H9 (cell line): ENCODE measurements at regions not wholly inside any gene's neighbourhood (a gene's known extent, or its start where the extent isn't known, plus 50 kb on each side); places are given as distances from the start of the nearest gene placed in this dataset.

Source experiments
- DNase-seq: peaks from one replicate; pipeline ENCODE4 v3.0.0-alpha.2; 2017
- H2AFZ ChIP-seq: one replicate; pipeline ENCODE4 v1.6.1; 2013; ENCODE audit warnings: mild to moderate bottlenecking, low read length, control low read depth, moderate library complexity
- H2AK5ac ChIP-seq: 2 replicates; pipeline ENCODE4 v1.6.1; 2013; ENCODE audit warnings: low read length, control low read depth, mixed read lengths; ENCODE audit not compliant: insufficient read length
- H2BK120ac ChIP-seq: one replicate; pipeline ENCODE4 v1.6.1; 2013; ENCODE audit warnings: low read depth, mild to moderate bottlenecking, low read length, control low read depth, inconsistent platforms; ENCODE audit not compliant: poor library complexity, severe bottlenecking
- H2BK12ac ChIP-seq: 2 replicates; pipeline ENCODE4 v1.6.1; 2013; ENCODE audit warnings: low read length, control low read depth, mixed read lengths, low read depth; ENCODE audit not compliant: insufficient read length
- H2BK15ac ChIP-seq: 2 replicates; pipeline ENCODE4 v1.6.1; 2013; ENCODE audit warnings: low read depth, low read length, control low read depth
- H2BK20ac ChIP-seq: one replicate; pipeline ENCODE4 v1.6.1; 2013; ENCODE audit warnings: low read depth, mild to moderate bottlenecking, low read length, control low read depth, inconsistent platforms; ENCODE audit not compliant: poor library complexity, severe bottlenecking
- H2BK5ac ChIP-seq: 2 replicates; pipeline ENCODE4 v1.6.1; 2013; ENCODE audit warnings: low read length, control low read depth, mixed read lengths; ENCODE audit not compliant: insufficient read length
- H3K14ac ChIP-seq: 2 replicates; pipeline ENCODE4 v1.6.1; 2013; ENCODE audit warnings: low read length, control low read depth; ENCODE audit not compliant: insufficient read depth
- H3K18ac ChIP-seq: 2 replicates; pipeline ENCODE4 v1.6.1; 2013; ENCODE audit warnings: low read depth, mild to moderate bottlenecking, mixed read lengths, low read length, control low read depth; ENCODE audit not compliant: insufficient read length
- H3K23ac ChIP-seq: 2 replicates; pipeline ENCODE4 v1.6.1; 2013; ENCODE audit warnings: low read length, control low read depth, mixed read lengths, low read depth; ENCODE audit not compliant: insufficient read length
- H3K23me2 ChIP-seq: 2 replicates; pipeline ENCODE4 v1.6.1; 2013; ENCODE audit warnings: low read depth, mild to moderate bottlenecking, mixed read lengths, low read length, control low read depth; ENCODE audit not compliant: insufficient read length, poor library complexity, severe bottlenecking
- H3K27ac ChIP-seq: 2 replicates; pipeline ENCODE4 v1.5.1; 2013; ENCODE audit warnings: low read length, control low read depth, mixed read lengths, low read depth; ENCODE audit not compliant: insufficient read length
- H3K27me3 ChIP-seq: 2 replicates; pipeline ENCODE4 v1.6.1; 2013; ENCODE audit warnings: low read length, control low read depth, inconsistent platforms; ENCODE audit not compliant: insufficient read depth
- H3K4ac ChIP-seq: 2 replicates; pipeline ENCODE4 v1.6.1; 2013; ENCODE audit warnings: low read depth, mild to moderate bottlenecking, control low read depth, inconsistent platforms, low read length, moderate library complexity
- H3K4me1 ChIP-seq: 2 replicates; pipeline ENCODE4 v1.6.1; 2013; ENCODE audit warnings: low read length, control low read depth, inconsistent platforms; ENCODE audit not compliant: insufficient read depth
- H3K4me2 ChIP-seq: 2 replicates; pipeline ENCODE4 v1.6.1; 2013; ENCODE audit warnings: low read length, control low read depth, mixed read lengths; ENCODE audit not compliant: insufficient read length, insufficient read depth
- H3K56ac ChIP-seq: 2 replicates; pipeline ENCODE4 v1.6.1; 2013; ENCODE audit warnings: low read depth, mild to moderate bottlenecking, mixed read lengths, low read length, control low read depth; ENCODE audit not compliant: insufficient read length
- H3K79me1 ChIP-seq: 2 replicates; pipeline ENCODE4 v1.6.1; 2013; ENCODE audit warnings: low read depth, mild to moderate bottlenecking, moderate library complexity, low read length, control low read depth, inconsistent platforms; ENCODE audit not compliant: insufficient read depth, poor library complexity, severe bottlenecking
- H3K79me2 ChIP-seq: 2 replicates; pipeline ENCODE4 v1.6.1; 2013; ENCODE audit warnings: low read length, control low read depth, inconsistent platforms; ENCODE audit not compliant: insufficient read depth
- H3K9ac ChIP-seq: 2 replicates; pipeline ENCODE4 v1.6.1; 2013; ENCODE audit warnings: low read length, control low read depth, mixed read lengths; ENCODE audit not compliant: insufficient read length; ENCODE audit errors: extremely low read depth
- H3K9me3 ChIP-seq: one replicate; pipeline ENCODE4 v1.6.1; 2013; ENCODE audit warnings: low read depth, low read length, inconsistent platforms; ENCODE audit not compliant: control insufficient read depth
- H3T11ph ChIP-seq: one replicate; pipeline ENCODE4 v1.6.1; 2013; ENCODE audit warnings: mild to moderate bottlenecking, low read length, control low read depth, inconsistent platforms
- H4K20me1 ChIP-seq: one replicate; pipeline ENCODE4 v1.6.1; 2013; ENCODE audit not compliant: control insufficient read depth, insufficient read length, insufficient read depth
- H4K5ac ChIP-seq: 2 replicates; pipeline ENCODE4 v1.6.1; 2013; ENCODE audit warnings: low read depth, mild to moderate bottlenecking, mixed read lengths, low read length, control low read depth; ENCODE audit not compliant: insufficient read length
- H4K8ac ChIP-seq: replicated peaks from 2 replicates; pipeline ENCODE4 v1.6.1; 2013; ENCODE audit warnings: low read length, control low read depth, mixed read lengths, low read depth; ENCODE audit not compliant: insufficient read length
- H4K91ac ChIP-seq: 2 replicates; pipeline ENCODE4 v1.6.1; 2013; ENCODE audit warnings: low read depth, mild to moderate bottlenecking, moderate library complexity, mixed read lengths, low read length, control low read depth; ENCODE audit not compliant: insufficient read length
- H3K27ac Mint-ChIP-seq, 3 experiments: 2 replicates in 2 of 3; 3 replicates in 1 of 3; pipeline ENCODE4 v1.8.0; 2020 to 2021; ENCODE audit warnings: mixed read lengths in 3 of 3, mild to moderate bottlenecking in 1 of 3, moderate library complexity in 1 of 3
- H3K27me3 Mint-ChIP-seq: 2 replicates; pipeline ENCODE4 v1.8.0; 2021; ENCODE audit warnings: low read depth, mild to moderate bottlenecking, moderate library complexity, mixed read lengths
- H3K36me3 Mint-ChIP-seq, 3 experiments: 2 replicates in 2 of 3; 3 replicates in 1 of 3; pipeline ENCODE4 v1.8.0; 2020 to 2021; ENCODE audit warnings: low read depth in 3 of 3, mixed read lengths in 3 of 3; ENCODE audit not compliant: insufficient read depth in 1 of 3
- H3K4me1 Mint-ChIP-seq, 2 experiments: 2 replicates each; pipeline ENCODE4 v1.8.0; 2020; ENCODE audit warnings: mixed read lengths in 2 of 2
- H3K4me3 Mint-ChIP-seq, 2 experiments: 2 replicates in 1 of 2; 3 replicates in 1 of 2; pipeline ENCODE4 v1.8.0; 2020 to 2021; ENCODE audit warnings: mild to moderate bottlenecking in 2 of 2, mixed read lengths in 2 of 2, moderate library complexity in 1 of 2
- H3K9me3 Mint-ChIP-seq, 2 experiments: 2 replicates in 1 of 2; 3 replicates in 1 of 2; pipeline ENCODE4 v1.8.0; 2020; ENCODE audit warnings: mild to moderate bottlenecking in 2 of 2, mixed read lengths in 2 of 2, moderate library complexity in 1 of 2
- WGBS: extraction: QIAGEN DNeasy Blood & Tissue Kit; methylation state at CpG from one replicate; pipeline ENCODE4 v1.1.7; 2013; ENCODE audit warnings: missing lambda C conversion rate, low lambda C conversion rate, mixed read lengths; ENCODE audit not compliant: insufficient read length; ENCODE audit errors: extremely low coverage; 5-methylcytosine and 5-hydroxymethylcytosine counted together
- TF ChIP-seq, protein P1 (sequence below): fragments of 200-600 bp; sonication (generic); conservative IDR thresholded peaks from 3 replicates; pipeline ENCODE4 v1.8.0; 2021; ENCODE audit warnings: antibody characterized with exemption, mild to moderate bottlenecking

DNA sequence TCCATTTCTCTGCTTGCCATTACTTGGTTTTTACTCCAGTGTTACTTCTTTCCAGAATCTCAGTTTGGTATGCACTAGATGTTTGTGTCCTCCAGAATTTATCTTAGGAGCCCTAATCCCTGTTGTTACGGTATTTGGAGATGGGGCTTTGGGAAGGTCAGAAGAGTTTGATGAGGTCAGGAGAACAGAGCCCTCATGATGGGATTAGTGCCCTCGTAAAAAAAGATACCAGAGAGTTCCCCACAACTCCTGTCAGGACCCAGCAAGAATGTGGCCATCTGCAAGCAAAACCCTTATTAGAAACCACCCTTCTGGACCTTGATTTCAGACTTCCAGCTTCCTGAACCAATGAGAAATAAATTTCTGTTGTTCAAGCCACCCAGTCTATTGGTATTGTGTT is 98.0 kb downstream of the ADAMTS1 start:
- Histone ChIP-seq H3K4me2 (no peak overlapping the region), H2BK15ac (no peak overlapping the region), H2BK5ac (no peak overlapping the region), H4K91ac (no peak overlapping the region), H2BK20ac (no peak overlapping the region), H2BK12ac (no peak overlapping the region), H3K79me2 (no peaks in the 10 kb centered on the region), H3K4ac (no peak overlapping the region), H3K27ac (no peak overlapping the region), H3K9ac (no peak overlapping the region), H2BK120ac (no peak overlapping the region), H3K4me1 (no peaks in the 10 kb centered on the region), H3K56ac (no peak overlapping the region), H3T11ph (no peak overlapping the region), H2AFZ (no peak overlapping the region), H4K8ac (no peak overlapping the region), H3K79me1 (no peaks in the 10 kb centered on the region), H3K18ac (no peak overlapping the region), H4K20me1 (no peaks in the 10 kb centered on the region), H3K23ac (no peak overlapping the region), H3K27me3 (no peaks in the 10 kb centered on the region), H2AK5ac (no peak overlapping the region), H3K9me3 (no peaks in the 10 kb centered on the region), H3K14ac (no peak overlapping the region), H4K5ac (no peak overlapping the region), H3K23me2 (no peaks in the 10 kb centered on the region)
- TF ChIP-seq, protein P1, sequence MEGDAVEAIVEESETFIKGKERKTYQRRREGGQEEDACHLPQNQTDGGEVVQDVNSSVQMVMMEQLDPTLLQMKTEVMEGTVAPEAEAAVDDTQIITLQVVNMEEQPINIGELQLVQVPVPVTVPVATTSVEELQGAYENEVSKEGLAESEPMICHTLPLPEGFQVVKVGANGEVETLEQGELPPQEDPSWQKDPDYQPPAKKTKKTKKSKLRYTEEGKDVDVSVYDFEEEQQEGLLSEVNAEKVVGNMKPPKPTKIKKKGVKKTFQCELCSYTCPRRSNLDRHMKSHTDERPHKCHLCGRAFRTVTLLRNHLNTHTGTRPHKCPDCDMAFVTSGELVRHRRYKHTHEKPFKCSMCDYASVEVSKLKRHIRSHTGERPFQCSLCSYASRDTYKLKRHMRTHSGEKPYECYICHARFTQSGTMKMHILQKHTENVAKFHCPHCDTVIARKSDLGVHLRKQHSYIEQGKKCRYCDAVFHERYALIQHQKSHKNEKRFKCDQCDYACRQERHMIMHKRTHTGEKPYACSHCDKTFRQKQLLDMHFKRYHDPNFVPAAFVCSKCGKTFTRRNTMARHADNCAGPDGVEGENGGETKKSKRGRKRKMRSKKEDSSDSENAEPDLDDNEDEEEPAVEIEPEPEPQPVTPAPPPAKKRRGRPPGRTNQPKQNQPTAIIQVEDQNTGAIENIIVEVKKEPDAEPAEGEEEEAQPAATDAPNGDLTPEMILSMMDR: no peak
- Mint-ChIP-seq H3K4me3 (no peak overlapping the region), H3K27me3 (no peaks in the 10 kb centered on the region), H3K9me3 (no peaks in the 10 kb centered on the region), H3K4me1 (peaks cover 0 to 2% of the 10 kb centered on the region in 2 experiments; a peak in 1 of 4 replicates), H3K36me3 (no peaks in the 10 kb centered on the region), H3K27ac (no peak overlapping the region)
- no CpG with 5 or more reads among the region's 2 CpGs for WGBS
- no peak for DNase-seq
